Endometrium (tissue), 2 donors: ENCODE measurements at regions not wholly inside any gene's neighbourhood (a gene's known extent, or its start where the extent isn't known, plus 50 kb on each side); places are given as distances from the start of the nearest gene placed in this dataset.

Source experiments
- FAIRE-seq: peaks from 2 replicates; lab custom pipeline; 2012; peaks lifted over from hg19 to GRCh38; lab: Jason Lieb, UNC
- donor health status: control.
- donor health status: control.

DNA sequence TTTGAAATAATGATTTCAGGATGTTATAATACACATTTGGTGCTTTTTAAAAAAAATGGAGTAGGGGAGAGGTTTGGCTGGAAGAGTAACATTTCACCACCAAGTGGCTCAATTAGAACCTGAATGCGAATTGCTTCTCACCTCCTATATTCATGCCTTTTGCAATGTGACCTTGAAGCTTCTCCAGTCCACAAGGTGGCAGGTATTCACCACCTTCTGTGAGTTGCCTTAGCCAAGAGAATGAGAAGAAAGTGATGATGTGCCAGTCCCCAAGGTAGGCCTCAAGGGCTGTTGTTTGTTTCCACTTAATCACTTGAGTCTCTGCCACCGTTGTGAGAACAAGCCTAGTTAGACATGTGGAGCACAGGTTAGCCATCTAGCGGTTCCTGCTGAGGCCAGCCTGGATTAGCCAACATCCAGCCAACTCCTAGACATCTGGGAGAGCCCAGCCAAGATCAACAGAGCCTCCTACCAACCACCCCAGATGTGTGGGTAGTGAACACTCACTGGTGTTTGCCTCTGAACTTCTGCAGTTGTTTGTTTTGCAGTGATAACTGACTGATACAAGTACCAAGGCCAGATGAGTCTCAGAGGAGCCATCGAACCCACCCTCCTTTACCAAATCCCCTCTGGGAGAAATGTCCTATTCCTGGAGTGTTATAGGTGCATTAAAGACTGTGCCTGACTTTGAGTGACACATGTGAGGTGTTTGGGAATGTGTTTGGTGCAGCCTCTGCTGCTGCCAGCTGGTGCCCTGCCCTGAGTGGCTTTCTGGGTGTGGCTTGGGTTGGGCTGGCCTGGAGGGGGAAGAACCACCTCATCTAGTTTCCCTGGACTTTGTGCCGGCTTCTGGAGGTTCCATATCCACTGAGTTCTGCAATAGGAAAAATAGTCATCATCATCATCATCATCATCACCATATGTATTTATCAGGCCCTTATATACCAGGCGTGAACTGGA is 132.5 kb upstream of the RFLNA start:
- FAIRE-seq, result no peak

DNA sequence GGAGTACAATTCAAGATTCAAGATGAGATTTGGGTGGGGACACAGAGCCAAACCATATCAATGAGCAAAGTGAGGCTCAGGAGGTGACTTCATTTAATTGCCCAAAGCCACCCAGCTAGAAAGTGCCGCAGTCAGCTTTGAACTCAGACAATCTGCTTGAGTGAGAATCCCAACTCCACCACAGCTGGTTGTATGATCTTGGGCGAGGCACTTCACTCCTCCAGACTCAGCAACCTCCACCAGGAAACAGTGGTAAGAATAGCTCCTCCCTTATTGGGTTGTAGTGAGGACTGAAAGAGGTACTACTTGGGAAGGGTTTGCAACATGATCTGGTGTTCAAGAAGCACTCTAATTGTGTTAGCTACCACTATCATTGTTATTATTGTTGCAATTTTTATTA is 129.2 kb upstream of the RFLNA start:
- no peak for FAIRE-seq

DNA sequence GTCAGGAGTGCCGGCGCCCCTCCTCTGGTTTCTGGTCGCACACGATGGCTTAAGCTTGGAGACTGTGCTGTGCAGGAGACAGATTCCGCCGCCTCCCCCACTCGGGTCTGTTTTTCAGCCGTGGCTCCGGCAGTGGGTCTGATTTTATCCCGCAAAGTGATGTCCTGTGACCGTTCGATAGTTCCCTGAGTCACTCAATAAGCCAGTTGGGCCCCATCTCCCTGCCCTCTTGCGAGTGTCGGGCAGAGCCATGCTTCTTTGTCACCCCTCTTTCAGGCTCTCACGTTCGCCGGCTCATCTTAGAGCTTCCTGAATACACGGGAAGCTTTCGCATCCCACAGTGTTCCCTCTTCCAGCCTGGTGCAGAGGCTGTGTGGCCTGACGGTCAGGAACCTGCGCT is 127.8 kb upstream of the RFLNA start:
- FAIRE-seq, result no peak

DNA sequence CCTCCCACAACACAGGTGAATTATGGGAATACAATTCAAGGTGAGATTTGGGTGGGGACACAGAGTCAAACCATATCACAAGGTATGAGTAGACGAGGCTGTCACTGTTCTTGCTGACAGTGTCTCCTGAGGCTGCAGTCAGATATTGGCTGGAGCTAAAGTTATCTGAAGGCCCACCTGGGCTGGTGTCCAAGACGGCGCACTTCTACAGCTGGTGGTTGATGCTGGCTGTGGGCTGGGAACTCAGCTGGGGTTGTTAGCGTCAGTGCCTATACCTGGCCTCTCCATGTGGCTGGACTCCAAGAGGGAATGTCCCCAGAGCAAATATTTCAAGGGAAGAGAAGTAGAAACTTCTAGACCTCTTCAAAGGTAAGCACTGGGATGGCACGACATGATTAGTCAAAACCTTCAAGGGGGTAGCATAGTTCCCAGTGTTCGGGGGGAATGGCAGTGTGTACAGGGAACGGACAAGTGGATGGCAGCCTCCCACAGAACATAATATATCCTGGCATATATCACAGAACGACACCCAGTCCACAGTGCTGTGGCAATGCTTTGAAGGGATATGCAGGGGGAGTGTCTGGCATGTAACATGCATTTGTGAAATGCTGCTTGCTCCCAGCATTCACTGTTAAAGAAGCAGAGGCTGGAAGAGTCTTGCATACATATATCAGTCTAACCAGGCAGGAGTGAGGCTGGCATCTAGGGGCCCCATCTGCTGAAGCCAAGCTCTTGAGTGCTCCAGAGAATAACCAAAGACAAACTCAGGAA is 126.7 kb upstream of the RFLNA start:
- no peak for FAIRE-seq

DNA sequence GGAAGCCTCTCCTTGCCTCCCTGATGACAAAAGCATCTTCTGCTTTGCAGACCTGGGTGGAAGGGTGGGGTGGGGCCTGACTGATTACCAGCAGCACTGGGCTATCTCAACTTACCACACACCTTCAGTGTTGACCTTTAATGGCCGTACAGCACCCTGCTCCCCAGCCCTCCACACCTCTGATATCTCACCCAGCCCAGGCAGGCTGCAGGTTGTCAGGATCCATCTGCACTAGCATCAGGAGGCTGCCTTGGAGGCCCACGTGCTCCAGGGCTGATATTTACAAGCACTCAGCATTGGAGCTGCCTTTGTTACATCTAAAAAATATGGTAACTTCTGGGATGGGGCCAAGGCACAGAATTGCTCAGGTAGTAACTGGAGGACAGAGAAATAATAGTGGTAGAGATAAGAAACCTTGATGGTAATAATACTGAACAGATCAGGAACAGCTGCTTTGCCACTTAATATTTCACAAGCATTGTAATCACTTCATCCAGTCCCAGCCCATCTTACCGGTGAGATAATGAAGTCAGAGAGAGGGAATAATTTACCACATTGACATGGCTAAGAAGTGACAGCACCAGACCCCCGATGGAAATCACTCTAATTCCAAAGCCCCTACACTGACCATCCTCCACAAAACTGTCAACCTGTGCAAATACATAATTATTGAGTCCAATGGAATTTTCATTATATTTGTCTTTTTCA is 125.2 kb upstream of the RFLNA start:
- no peak for FAIRE-seq

DNA sequence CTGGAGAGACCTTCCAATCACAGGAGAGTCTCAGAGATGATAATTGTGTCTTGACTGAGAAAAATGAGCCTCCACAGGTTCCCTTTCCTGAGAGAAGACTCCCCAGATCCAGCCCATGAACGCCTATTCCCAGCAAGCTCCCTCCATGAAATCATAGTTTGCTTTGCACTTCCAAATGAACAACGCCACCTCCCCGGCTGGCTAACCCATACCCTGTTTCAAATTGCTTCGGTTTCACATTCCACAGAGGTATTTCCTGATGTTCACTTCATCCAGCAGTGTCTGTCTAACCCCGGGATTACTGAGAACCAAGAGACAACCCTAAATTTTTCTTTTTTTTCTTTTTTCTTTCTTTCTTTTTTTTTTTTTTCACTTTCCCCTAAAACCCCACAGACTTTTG is 124.1 kb upstream of the RFLNA start:
- no peak for FAIRE-seq

DNA sequence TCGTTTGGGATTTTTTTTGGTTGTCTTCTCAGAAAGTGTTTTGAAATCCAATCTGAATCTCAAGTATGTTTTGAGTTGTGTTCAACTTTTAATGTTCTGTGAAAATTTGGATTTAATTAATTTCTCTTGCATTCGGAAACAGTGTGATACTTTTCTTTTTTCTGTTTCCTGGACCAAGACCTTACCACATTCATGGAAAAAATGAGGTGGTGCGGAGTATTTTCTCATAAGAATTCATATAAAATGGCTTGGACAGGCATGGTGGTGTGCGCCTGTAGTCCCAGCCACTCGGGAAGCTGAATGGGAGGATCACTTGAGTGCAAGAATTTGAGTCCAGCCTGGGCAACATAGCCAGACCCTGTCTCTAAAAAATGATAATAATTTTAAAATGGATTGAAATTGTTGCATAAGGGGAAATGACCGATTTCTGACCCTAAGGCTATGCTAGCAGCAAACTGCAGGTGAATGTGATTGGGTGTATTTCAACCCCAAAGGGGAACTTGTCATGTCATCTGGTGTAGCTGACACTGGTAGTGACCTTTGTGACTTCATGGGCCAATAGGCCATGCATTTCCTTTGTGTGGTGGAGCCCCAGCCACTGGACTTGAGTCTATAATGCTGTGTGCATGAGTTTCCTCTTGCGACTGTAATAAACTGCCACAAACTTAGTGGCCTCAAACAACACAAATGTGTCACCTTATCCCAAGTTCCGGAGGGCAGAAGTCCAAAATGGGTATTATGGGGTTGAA is 123.5 kb upstream of the RFLNA start:
- no peak for FAIRE-seq

DNA sequence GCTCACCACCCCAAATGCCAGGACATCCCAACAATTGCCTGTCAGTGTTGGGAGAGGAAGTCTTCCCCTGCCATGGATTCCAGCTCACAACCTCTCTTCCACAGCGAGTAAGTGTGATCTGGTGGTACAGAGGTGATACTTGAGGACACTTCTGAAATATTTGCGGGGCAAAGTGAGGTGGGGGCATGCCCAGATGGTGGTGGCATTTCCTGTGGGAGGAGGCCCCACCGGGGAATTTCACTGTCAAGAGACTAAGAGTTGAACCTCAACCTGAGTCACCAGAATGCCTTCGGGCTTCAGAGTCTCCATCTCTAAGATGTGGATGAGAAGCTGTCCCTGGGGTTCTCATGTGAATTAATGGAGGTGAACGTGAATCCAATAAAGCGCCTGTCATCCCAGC is 122.3 kb upstream of the RFLNA start:
- no peak for FAIRE-seq

DNA sequence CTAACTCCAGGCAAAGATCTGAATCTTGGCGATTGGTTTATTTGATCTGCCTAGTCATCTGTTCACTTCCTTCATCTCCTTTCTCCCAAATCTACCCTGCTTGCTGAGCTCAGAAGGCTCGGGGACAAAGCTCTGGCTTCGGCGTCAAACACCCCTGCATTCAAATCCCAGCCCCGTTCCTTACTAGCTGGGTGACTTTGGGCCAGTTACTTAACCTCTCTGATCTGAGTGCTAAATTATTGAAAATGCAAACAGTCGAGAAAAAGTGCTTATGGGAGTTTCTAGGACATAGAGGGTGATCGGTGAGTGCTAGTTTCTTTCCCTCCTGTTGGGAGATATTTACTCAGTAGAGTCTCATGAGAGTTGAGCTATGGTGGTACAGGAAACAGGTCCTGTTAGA is 121.2 kb upstream of the RFLNA start:
- no peak for FAIRE-seq

DNA sequence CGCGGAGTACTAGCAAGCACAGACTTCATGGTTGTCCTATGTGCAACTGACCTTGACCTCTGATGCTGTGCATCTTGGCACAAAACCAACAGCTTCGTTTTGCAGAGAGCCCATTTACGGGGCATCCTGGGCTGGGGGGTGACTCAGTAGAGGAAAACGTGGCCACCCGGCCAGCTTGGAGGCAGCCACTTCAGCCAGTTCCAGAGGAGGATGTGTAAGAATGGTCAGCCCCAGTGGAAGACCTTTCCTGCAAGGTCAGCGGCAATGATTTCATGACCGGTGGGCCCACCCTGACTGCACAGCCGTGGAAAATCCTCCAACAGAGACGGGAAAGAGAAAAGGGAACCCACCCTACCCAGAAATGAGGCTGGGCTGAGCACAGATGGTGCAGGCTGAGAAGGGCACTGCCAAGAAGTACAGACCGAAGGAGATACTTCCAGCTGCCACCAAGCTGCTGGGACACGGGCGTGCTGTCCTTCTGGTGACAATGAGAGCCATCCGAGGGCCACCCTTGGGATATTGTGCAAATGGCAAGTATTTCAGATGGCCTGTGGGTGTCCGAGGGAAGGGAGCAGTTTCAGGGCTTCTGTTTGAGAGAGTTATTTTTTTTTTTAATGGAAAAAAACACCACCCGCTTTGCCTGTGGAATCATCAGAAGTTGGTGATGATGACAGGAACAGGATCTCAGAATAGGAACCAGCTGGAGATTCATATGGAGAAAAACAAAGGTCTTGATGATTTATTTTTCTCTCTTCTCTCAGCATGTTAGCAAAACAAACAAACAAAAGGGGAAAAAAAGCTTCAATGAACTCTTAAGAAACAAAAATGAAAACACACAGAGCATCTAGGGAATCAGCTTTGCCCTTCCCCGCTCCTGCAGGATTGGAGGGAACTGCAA is 120.2 kb upstream of the RFLNA start:
- FAIRE-seq, result no peak

DNA sequence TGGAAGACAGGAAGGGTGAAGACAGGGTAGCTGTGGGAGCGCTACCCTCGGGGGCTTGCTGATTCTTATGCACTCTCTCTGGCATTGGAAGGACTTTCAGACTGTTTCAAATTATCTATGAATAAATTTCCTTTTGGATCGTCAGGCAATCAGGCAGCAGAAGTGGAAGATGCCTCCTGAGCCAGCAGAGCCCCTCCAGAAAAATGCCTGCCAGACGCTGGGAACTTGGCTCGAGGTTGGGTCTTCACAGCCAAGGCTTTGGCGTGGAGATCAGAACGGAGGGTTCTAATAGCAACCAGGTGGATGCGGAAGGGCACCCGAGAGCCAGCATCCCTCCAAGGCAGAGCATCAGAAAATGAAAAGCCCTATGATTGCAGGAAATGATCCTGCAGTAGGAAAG is 119.2 kb upstream of the RFLNA start:
- no peak for FAIRE-seq

DNA sequence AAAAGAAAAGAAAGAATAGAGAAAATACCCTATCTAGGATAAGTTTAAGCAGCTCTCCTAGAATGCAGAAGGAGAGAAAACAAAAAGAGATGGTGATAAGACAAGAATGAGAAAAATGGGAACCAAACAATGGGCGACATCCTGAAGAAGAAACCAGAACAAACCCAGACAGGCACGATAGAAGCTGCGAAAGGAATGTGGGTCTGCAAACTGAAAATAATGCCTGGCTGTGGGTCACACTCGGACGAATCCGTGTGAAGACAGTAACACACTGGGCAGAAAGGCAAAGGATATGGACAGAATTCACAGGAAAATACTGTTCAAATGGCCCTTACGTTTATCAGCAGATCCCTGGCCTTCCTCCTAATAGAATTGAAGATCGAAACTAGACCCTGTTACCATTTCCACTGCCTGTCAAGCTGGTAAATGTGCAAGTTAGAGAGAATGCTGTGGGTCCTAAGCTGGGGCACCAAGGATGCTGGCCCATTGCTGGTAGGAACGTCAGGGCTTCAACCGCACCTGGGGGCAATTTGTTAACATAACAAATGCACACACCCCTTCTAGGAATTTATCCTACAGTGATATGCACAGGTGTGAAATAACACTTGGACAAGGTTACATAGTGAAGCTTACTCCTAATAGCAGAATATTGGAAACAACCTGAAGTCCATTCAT is 117.5 kb upstream of the RFLNA start:
- FAIRE-seq, result no peak

DNA sequence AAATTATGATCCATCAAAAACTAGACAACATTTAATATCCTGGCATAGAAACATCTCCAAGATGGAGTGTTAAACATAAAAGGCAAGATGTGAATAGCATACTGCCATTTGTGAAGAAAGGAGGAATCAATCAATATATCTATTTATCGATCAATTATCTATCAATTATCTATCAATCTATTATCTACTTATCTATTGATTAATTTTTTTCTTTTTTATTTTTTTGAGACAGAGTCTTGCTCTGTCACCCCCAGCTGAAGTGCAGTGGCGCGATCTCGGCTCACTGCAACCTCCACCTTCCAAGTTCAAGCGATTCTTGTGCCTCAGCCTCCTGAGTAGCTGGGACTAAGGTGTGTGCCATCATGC is 117.0 kb upstream of the RFLNA start:
- no peak for FAIRE-seq

DNA sequence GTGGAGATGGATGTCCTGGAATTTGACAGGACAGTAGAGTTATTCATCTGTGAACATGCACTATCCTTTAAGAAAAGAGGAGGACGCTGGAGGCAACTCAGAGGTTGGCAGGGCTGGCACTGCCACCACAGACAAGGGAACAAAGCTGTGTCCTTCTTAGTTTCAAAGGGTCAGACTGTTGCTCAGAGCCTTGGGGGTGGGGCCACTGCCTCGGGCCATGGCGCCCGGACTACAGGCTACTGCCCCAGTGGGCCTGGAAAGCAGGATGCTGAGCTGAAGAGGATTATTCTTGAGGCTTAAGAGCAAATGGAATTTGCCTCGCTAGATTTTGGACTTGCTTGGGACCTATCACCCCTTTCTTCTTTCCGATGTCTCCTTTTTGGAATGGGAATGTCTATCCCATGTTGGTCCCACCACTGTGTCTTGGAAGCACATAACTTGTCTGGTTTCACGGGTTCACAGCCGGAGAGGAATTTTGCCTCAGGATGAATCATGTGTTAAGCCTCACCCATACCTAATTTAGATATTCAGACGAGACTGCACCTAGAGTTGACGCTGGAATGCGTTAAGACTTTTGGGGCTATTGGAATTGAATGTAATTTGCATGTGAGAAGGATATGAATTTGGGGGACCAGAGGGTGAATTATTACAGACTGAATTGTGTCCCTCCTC is 114.8 kb upstream of the RFLNA start:
- no peak for FAIRE-seq

DNA sequence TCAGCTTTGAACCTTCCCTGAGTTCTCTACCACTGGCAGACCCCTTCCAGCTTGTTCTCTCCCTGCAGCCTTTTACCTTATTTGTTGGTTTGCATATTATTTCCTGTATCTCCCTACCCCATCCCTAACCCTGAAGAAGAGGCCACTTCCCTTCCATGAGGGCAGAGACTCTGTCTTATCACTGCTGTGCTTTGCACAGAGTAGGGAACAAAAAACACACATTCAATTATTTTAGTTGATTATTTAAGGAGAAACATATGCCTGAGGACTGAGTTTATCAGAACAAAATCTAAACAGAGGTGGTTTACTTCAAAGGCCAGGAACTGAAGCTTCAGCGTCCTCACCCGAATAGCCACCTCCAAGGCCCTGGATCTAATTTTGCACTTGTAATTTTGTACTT is 111.7 kb upstream of the RFLNA start:
- no peak for FAIRE-seq

DNA sequence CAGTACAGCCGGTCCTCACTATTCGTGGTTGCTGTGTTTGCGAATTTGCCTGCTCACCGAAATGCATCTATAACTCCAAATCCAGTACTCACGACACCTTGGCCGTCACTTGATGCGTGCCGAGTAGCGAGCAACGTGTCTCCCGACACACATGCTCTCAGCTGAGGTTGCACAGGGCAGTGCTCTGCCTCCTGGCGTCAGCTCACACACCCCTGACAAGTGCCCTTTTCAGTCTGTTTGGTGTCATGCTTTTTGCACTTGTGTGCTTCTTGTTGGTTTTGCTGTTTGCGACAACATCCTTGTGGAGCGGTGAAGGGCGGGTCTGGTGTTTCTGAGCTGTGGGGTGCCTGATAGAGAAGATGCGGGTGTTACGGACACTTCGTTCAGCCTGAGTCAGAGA is 110.4 kb upstream of the RFLNA start:
- no peak for FAIRE-seq

DNA sequence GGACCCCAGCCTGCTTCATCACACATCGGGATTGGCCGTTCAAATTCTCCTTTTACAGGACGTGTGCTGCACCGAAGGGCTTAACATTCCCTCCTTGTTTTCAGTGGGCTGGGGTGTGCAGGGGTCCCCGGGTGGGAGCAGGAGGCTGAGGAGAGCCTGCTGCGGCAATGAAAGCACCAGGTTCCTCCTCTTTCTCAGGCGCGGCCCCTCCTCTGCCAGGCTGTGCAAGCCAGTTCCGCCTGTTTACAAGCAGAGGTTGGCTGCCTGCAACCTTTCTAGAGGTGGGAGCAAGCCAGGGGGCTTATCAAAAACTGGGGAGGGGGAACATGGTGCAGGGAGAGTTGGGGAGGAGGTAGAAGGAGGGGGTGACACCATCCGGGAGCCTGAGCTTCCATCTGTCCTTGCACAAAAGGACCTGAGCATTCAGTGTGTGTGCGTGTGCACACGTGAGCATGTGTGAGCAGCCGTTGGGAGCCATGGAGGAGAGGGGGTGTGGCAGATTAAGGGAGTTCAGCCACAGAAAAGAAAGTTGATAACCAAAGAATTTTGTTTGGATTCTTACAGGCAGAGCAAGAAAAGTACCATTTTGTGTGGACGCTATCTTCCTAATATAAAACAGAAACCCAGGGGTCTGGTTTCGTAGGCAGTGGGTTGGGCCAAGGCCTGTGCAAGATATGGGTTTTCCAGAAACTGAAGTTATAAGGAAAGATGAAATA is 108.8 kb upstream of the RFLNA start:
- no peak for FAIRE-seq

DNA sequence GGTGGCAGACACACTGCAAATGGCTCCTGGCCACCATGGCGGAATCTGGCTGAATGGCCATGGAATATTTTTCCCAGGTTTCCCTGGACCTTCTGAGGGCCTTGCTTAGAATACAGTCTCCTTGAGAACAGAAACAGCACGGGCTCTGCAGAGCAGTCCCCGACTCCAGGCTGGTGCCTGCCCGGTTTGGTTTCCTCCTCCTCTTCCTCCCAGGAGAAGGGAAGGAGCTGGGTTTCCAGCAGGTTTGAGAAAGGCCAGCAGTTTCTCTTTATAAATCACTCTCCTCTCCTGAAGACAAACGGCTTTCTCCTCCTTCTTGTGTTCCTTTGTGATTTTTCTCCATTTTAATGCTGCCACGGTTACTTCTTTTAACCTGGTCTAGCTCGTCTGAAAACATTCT is 106.8 kb upstream of the RFLNA start:
- FAIRE-seq, result no peak
